A549 (cell line): ENCODE measurements at regions not wholly inside any gene's neighbourhood (a gene's known extent, or its start where the extent isn't known, plus 50 kb on each side); places are given as distances from the start of the nearest gene placed in this dataset.

Experiments
- ATAC-seq, 2 experiments: fragments of 200-7000 bp in 1 of 2; fragments of >200 bp in 1 of 2; cut with Nextera tagmentation in 1 of 2; cut with Tn5 transposase in 1 of 2; 3 replicates each; pipeline versions ENCODE4 v1.8.0 to v1.9.1; 2018 to 2020; ENCODE audit warnings: mild to moderate bottlenecking in 1 of 2, moderate library complexity in 1 of 2
- CTCF ChIA-PET: fragments of 300-600 bp; sonication (Branson Sonifier 250); formaldehyde crosslinking; extraction: SDS; loops from one replicate; lab custom pipeline; 2021; ENCODE audit warnings: antibody characterized with exemption, inconsistent platforms; lab: Yijun Ruan, JAX
- POLR2A ChIA-PET: fragments of 350-600 bp; formaldehyde crosslinking; extraction: SDS; loops from one replicate; lab custom pipeline; 2021; ENCODE audit warnings: antibody characterized with exemption, inconsistent platforms; lab: Yijun Ruan, JAX
- DNase-seq, 2 experiments: peaks; one replicate each; pipeline versions ENCODE4 v3.0.0 to v3.0.0-alpha.2; 2011 to 2016; ENCODE audit warnings: low read depth in 1 of 2, low spot score in 1 of 2
- FAIRE-seq: peaks from 2 replicates; lab custom pipeline; 2011; peaks lifted over from hg19 to GRCh38; lab: Jason Lieb, UNC
- H3K27ac ChIP-seq, 2 experiments: fragments of >200 bp; sonication (Bioruptor Twin); formaldehyde crosslinking; 3 replicates each; pipeline ENCODE4 v1.5.1; 2016 to 2017
- H3K4me1 ChIP-seq: fragments of >200 bp; sonication (Bioruptor Twin); formaldehyde crosslinking; 3 replicates; pipeline ENCODE4 v1.6.1; 2016
- H3K4me2 ChIP-seq: fragments of >200 bp; sonication (Bioruptor Twin); formaldehyde crosslinking; 3 replicates; pipeline ENCODE4 v1.6.1; 2016
- H3K4me3 ChIP-seq: fragments of >200 bp; sonication (Bioruptor Twin); formaldehyde crosslinking; 3 replicates; pipeline ENCODE4 v1.5.1; 2016
- H3K9me3 ChIP-seq: fragments of >200 bp; sonication (Bioruptor Twin); formaldehyde crosslinking; 3 replicates; pipeline ENCODE4 v1.6.1; 2016
- ATOH8 ChIP-seq: fragments of 250-450 bp; sonication (Bioruptor Pico); IDR thresholded peaks from 2 replicates; pipeline ENCODE4 v1.5.0; 2020; ENCODE audit warnings: low read depth, mild to moderate bottlenecking, moderate library complexity
- CBX8 ChIP-seq: fragments of 200-600 bp; sonication (generic); IDR thresholded peaks from 2 replicates; pipeline ENCODE4 v1.6.1; 2016
- CEBPB ChIP-seq, 2 experiments: fragments of >200 bp in 1 of 2; sonication (Bioruptor Twin) in 1 of 2; formaldehyde crosslinking in 1 of 2; IDR thresholded peaks; 2 replicates each; pipeline ENCODE4 v1.6.1; 2012 to 2016
- FOSB ChIP-seq: fragments of 250-450 bp; sonication (Bioruptor Pico); IDR thresholded peaks from 2 replicates; pipeline ENCODE4 v1.5.0; 2020; ENCODE audit warnings: mild to moderate bottlenecking, moderate library complexity
- FOSL2 ChIP-seq, 2 experiments: fragments of 450-650 bp in 1 of 2; fragments of >200 bp in 1 of 2; sonication (Bioruptor Twin) in 1 of 2; formaldehyde crosslinking; IDR thresholded peaks; 2 replicates each; pipeline versions ENCODE4 v1.5.0 to v1.6.1; 2016 to 2020; ENCODE audit warnings: mild to moderate bottlenecking in 1 of 2, moderate library complexity in 1 of 2
- FOXS1 ChIP-seq: fragments of 250-450 bp; sonication (Bioruptor Pico); IDR thresholded peaks from 2 replicates; pipeline ENCODE4 v1.5.0; 2020; ENCODE audit warnings: mild to moderate bottlenecking, moderate library complexity
- GATA3 ChIP-seq: IDR thresholded peaks from 2 replicates; pipeline ENCODE4 v1.6.1; 2012; ENCODE audit warnings: borderline replicate concordance
- HDAC2 ChIP-seq: fragments of 200-600 bp; sonication (generic); IDR thresholded peaks from 2 replicates; pipeline ENCODE4 v1.6.1; 2016
- HOXB5 ChIP-seq: fragments of 250-450 bp; sonication (Bioruptor Pico); IDR thresholded peaks from 2 replicates; pipeline ENCODE4 v1.5.0; 2020; ENCODE audit warnings: mild to moderate bottlenecking, moderate library complexity
- KDM1A ChIP-seq: fragments of 200-600 bp; sonication (generic); IDR thresholded peaks from 2 replicates; pipeline ENCODE4 v1.6.1; 2016; ENCODE audit warnings: low read depth, mild to moderate bottlenecking
- MAFK ChIP-seq: fragments of 450-650 bp; IDR thresholded peaks from 2 replicates; pipeline ENCODE4 v1.6.1; 2014; ENCODE audit not compliant: partially characterized antibody
- NFE2L2 ChIP-seq: fragments of 150-350 bp; conservative IDR thresholded peaks from 2 replicates; pipeline ENCODE4 v1.6.1; 2014; ENCODE audit warnings: low read length
- NR3C1 ChIP-seq: fragments of >200 bp; sonication (Bioruptor Twin); formaldehyde crosslinking; IDR thresholded peaks from 3 replicates; pipeline ENCODE4 v1.6.1; 2017
- PBX3 ChIP-seq: IDR thresholded peaks from 2 replicates; pipeline ENCODE4 v1.6.1; 2012
- POLR2AphosphoS2 ChIP-seq: conservative IDR thresholded peaks from 2 replicates; pipeline ENCODE4 v1.6.1; 2012; ENCODE audit warnings: low read length, improper control_type of control experiment, inconsistent platforms
- RARB ChIP-seq: fragments of 250-450 bp; sonication (Bioruptor Pico); IDR thresholded peaks from 2 replicates; pipeline ENCODE4 v1.8.0; 2021; ENCODE audit warnings: mild to moderate bottlenecking, moderate library complexity
- RCOR1 ChIP-seq: fragments of 150-350 bp; IDR thresholded peaks from 2 replicates; pipeline ENCODE4 v1.6.1; 2014; ENCODE audit warnings: antibody characterized with exemption, low read length, low read depth
- RFX5 ChIP-seq: fragments of 450-650 bp; IDR thresholded peaks from 2 replicates; pipeline ENCODE4 v1.7.1; 2014; ENCODE audit warnings: antibody characterized with exemption, mild to moderate bottlenecking, moderate library complexity
- SREBF2 ChIP-seq: fragments of 450-650 bp; IDR thresholded peaks from 2 replicates; pipeline ENCODE4 v1.6.1; 2014; ENCODE audit warnings: mild to moderate bottlenecking, moderate library complexity
- TFCP2L1 ChIP-seq: fragments of 250-450 bp; sonication (Bioruptor Pico); IDR thresholded peaks from 2 replicates; pipeline ENCODE4 v1.5.0; 2021; ENCODE audit warnings: mild to moderate bottlenecking
- TP53 ChIP-seq: fragments of 250-450 bp; sonication (Bioruptor Pico); IDR thresholded peaks from 2 replicates; pipeline ENCODE4 v1.5.0; 2021; ENCODE audit warnings: mild to moderate bottlenecking, moderate library complexity
- ZFP36 ChIP-seq: fragments of 450-650 bp; IDR thresholded peaks from 2 replicates; pipeline ENCODE4 v1.6.1; 2014; ENCODE audit warnings: borderline replicate concordance; ENCODE audit not compliant: partially characterized antibody
- WGBS: methylation state at CpG from one replicate; pipeline ENCODE4 v1.1.6; 2017; ENCODE audit errors: missing lambda C conversion rate; 5-methylcytosine and 5-hydroxymethylcytosine counted together

- Histone ChIP-seq H3K4me2 (no peak overlapping the region), H3K4me3 (no peak overlapping the region), H3K9me3 (no peaks in the 10 kb centered on the region), H3K27ac (no peak overlapping the region), H3K4me1 (no peaks in the 10 kb centered on the region)
- DNase-seq = no peak
- ChIA-PET POLR2A (no interaction called here), CTCF (no interaction called here)
- 11% methylated on average over 2 of the region's 2 CpGs for WGBS
- no peak for TF ChIP-seq TFCP2L1 (CRISPR knock-in tag)
- TF ChIP-seq RCOR1 = no peak
- TF ChIP-seq FOXS1 (CRISPR knock-in tag) = no peak
- TF ChIP-seq TP53 = no peak
- TF ChIP-seq PBX3 = no peak
- no peak for TF ChIP-seq FOSL2 (IDR thresholded peaks at IDR 0.05)
- no peak for TF ChIP-seq FOSL2 (CRISPR knock-in tag; IDR thresholded peaks at IDR 0.05)
- no peak for ATAC-seq
- FAIRE-seq = no peak
Observed at GRCh38 chr6:20025681-20026080, 186.6 kb downstream of the MBOAT1 start.

GRCh38 chr6:20028143-20028542 lies 184.1 kb downstream of the MBOAT1 start:
- ATAC-seq = no peak
- POLR2A ChIA-PET = no interaction called here
- Histone ChIP-seq H3K4me1 (no peaks in the 10 kb centered on the region), H3K9me3 (no peaks in the 10 kb centered on the region), H3K27ac (no peak overlapping the region), H3K4me2 (no peak overlapping the region), H3K4me3 (no peak overlapping the region)
- no peak for TF ChIP-seq ZFP36
- DNase-seq = no peak
- FAIRE-seq = no peak
- 47% methylated on average over 9 of the region's 9 CpGs for WGBS
- CTCF ChIA-PET = no interaction called here

GRCh38 chr6:20028562-20028961 lies 183.7 kb downstream of the MBOAT1 start:
- ATAC-seq (no peak), FAIRE-seq (no peak), DNase-seq (no peak)
- Histone ChIP-seq H3K4me2 (no peak overlapping the region), H3K4me1 (no peaks in the 10 kb centered on the region), H3K27ac (no peak overlapping the region), H3K9me3 (no peaks in the 10 kb centered on the region), H3K4me3 (no peak overlapping the region)
- WGBS = 33% methylated on average over 4 of the region's 4 CpGs
- ChIA-PET CTCF (interaction anchor here (1.7 kb wide), 1 partner anchor 10 kb away, joined by 4 read pairs; no protein-coding TSS in a partner anchor), POLR2A (no interaction called here)
- TF ChIP-seq PBX3 (no peak), FOSB (CRISPR knock-in tag) (no peak), TP53 (no peak), HDAC2 (no peak), GATA3 (no peak), MAFK (no peak), ATOH8 (CRISPR knock-in tag) (no peak), NR3C1 (no peak), KDM1A (no peak), RARB (CRISPR knock-in tag) (no peak), RFX5 (no peak), NFE2L2 (no peak), SREBF2 (no peak), CBX8 (no peak), CEBPB (IDR thresholded peaks at IDR 0.05) (no peak), POLR2AphosphoS2 (no peak), FOSL2 (IDR thresholded peaks at IDR 0.05) (no peak), FOSL2 (CRISPR knock-in tag; IDR thresholded peaks at IDR 0.05) (no peak), HOXB5 (no peak)
